HUDEP-2 (cell line): ENCODE measurements at regions not wholly inside any gene's neighbourhood (a gene's known extent, or its start where the extent isn't known, plus 50 kb on each side); places are given as distances from the start of the nearest gene placed in this dataset.

Experiments
- DNase-seq, 76 experiments: peaks; one replicate each; lab custom pipeline; 2025; ENCODE audit not compliant: unreplicated experiment in 76 of 76; lab: John Stamatoyannopoulos, UW

DNA sequence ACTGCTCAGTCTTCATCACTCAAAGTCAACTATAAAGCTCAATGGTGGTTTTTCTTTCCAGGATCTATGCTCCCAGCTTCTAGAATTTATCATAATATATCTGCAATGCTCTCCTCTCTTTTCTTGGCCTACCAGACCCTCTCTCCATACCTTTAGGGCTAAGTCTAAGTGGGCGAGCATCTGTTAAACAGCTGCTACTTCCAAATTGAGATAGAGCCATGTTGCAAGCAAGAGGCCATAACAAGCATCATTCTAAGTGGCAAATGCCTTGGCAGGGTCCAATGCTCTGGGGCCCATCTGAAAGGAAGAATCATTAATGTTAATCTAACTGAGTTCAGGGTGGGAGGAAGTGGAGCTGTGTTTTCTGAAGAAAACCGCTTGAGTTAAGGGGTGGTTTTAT lies 324.0 kb downstream of the TLR4 start:
- DNase-seq, result no peak

DNA sequence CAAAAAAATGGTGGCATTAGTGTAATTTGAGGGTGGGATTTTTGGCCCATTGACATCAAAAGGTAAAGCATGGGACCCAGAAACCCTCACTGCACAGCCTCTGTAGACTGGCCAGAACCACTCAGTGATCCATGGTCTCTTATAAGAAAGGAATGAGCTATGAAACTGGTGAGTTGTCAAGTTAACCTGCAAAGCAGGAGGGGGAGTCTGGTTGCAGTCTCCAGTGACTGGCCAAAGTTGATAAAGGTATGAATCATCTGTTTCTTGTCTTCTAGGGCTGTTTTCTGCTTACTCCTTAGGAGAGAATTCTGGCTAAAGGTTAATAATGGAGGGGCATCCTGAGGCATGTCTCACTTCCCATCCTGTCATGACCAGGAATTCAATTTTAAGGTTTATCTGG lies 325.2 kb downstream of the TLR4 start:
- DNase-seq, result no peak

DNA sequence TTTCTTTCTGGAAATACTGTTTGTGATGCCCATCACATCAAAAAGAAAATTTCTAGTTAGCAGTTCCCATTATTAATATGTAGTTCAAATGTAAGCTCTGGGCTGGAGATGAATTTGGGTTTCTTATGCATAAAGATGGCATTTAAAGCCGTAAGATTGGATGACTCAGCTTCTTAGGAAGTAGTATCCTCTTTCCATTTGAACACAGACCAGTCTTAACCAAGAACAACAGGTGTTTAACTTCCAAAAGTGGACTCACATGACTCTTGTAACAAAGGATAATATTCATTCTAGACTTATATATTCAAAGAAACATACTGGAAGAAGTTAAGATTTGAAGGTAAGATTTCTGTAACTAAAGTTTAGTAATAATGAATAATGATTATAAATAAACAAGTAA lies 330.5 kb downstream of the TLR4 start:
- DNase-seq, result no peak

DNA sequence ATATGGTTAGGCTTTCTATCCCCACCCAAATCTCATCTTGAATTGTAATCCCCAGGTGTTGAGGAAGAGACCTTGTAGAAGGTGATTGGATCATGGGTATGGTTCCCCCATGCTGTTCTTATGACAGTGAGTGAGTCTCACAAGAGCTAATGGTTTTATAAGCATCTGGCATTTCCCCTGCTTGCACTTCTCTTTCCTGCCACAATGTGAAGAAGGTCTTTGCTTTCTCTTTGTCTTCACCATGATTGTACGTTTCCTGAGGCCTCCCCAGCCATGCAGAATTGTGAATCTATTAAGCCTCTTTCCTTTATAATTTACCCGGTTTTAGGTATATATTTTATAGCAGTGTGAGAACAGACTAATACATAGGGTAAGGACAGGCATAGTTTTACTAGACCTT lies 334.5 kb downstream of the TLR4 start:
- DNase-seq, result no peak

DNA sequence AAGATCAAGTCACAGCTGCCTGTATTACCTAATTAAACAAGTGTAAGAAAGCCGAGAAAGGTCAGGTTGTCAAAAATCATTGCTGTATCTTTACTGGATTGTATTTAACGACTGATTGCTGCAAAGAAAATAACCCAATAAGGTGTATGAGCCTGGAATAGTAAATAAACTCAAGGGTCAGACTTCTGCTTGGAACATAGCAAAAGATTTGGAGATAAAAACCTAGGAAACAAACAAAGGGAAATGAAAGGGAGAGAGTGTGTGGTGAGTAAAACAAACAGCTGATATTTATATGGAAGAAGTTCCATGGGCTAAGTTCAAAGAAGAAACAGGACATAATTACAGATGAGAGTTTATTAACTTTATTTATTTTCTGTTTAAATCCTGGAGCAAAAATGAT lies 354.0 kb downstream of the TLR4 start:
- no peak for DNase-seq

DNA sequence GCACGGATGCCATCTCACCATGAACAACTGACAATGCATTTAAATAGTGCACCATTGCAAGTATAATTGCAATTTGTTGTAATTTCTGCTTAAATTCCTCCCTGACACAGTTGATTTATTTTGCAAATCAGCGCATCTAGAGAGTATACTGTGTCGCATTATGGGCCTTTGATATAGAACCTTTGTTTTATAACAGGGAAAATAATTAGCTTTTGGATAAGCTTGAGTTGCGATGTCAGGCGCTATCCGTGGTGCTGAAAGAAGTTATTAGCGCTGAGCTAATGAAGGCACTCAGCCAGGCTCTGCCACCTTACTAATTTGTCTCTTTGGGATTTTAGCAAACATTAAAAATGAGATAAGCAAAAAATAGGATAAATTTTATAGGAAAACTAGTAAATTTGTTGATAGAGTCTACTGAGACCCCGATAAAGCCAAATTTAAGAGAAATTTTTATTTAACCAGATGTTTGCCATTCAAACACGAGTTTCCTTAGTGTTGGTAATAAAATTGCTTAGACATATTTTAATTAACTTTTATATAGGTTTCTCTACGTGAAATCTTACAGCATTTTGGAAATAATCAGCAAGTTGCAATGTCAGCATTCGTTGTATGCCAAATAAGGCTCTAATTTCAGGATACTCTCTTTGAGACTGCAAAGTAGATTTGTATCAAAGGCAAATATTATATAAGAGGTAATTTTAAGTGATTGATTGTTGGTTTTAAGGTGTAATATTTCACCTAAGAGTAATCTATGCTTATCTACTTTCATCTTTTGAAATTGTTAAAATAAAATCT lies 355.5 kb downstream of the TLR4 start:
- peak in 10 of 76 experiments; percentile 0 to 15 (median 1) for DNase-seq

DNA sequence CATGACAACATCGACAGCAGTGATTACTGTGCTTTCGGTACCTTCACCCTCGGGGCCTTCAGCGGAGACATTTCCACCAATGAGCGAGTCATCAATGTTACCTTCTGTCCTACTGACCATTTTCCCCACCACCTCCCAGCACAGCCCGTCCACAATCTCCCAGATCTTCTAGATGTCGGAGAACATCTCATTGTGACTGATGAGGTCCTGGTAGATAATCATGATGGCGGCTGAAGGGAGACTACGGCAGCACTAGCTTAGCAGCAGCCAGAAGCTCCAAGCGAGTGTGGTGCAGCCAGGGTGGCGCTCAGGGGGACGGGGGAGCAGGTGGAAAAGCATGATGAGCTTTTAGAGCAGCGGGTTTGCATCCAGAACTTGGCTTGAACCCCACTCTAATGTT lies 379.0 kb downstream of the TLR4 start:
- no peak for DNase-seq

DNA sequence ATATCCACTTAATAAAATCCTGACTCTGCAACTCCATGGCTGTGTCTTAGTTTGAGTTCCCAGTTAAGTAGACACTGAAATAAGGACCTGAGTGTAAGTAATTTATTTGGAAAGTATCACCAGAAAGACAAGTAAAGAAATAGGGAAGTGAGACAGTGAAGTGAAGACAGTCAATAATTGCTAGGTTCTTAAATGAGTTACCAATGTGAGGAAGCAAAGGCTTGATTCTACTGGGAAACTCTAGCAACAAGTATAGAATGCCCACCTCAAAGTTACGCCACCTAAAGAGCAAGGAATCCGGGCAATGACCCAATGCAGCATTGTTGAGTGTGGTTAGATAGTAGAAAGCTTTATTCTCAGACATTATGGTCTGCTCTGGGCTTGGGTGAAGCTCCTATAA lies 383.9 kb downstream of the TLR4 start:
- DNase-seq, result no peak

DNA sequence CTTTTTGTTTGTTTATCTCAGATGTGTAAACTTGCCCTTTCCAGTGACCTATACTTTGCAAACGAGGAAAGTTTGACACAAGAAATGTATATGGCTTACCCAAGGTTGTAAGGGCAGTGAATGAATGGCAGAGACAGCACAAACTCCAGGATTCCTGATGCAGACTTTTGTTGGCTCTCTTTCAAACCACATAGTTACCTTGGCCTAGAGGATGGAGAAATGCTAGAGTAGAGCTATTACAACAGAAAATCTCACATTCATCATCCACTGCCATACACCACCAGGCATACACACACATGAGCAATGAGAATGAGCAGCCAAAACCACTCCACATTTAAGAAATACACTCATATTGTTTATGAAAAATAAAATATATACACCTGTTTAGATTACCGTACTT lies 387.0 kb downstream of the TLR4 start:
- DNase-seq, result no peak

DNA sequence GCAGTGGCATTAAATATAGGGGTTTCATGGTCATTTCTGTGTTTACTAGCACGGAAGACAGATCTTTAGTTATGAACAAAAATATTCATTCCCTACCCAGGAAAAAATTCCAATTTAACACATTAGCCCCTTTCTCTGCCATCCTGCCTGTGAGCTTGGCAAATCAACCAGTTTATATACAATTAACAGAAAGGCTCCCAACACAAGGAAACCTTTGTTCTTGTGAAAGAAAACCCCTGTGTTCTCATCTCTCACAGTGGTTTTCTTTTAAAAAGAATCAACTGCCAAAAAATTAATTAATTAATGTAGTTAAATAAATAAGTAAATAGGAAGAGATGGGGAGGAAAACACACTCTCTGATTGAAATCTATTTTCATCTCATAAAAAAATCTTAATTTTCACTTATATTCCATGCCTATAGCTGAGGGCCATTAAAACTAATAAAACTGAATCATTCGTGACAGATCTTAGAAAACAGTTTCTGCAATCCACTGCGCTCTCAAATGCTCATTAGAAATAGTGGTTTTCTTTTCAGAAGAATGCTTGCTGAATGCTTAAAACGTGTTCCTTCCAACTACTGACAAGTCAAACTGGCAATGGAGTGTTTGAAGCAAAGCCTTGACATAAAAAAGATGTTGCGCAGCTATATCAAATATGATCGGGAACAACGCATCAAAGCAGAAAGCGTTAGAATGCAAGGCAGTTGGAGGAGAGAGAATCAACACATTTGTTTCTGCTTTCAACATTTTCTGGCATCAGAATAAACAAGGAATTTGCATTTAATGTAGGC lies 387.7 kb downstream of the TLR4 start:
- DNase-seq, result no peak

DNA sequence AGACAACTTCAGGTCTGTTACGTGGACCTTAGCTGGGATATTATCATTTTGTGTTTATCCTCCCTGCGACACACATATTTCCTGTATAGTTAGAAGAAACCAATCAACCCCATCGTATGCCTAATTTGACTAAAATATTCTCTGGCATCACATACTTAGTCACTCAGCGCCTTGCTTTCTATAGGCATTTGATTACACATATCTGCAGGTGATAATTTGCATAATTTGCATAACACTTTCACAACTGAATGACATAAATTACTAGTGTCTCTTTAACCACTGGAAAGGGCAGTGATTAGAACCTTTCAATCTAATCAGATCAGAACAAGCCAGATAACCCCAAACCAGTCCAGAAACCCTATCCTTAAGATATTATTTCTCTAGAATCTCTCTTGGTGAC lies 390.2 kb downstream of the TLR4 start:
- DNase-seq, result no peak

DNA sequence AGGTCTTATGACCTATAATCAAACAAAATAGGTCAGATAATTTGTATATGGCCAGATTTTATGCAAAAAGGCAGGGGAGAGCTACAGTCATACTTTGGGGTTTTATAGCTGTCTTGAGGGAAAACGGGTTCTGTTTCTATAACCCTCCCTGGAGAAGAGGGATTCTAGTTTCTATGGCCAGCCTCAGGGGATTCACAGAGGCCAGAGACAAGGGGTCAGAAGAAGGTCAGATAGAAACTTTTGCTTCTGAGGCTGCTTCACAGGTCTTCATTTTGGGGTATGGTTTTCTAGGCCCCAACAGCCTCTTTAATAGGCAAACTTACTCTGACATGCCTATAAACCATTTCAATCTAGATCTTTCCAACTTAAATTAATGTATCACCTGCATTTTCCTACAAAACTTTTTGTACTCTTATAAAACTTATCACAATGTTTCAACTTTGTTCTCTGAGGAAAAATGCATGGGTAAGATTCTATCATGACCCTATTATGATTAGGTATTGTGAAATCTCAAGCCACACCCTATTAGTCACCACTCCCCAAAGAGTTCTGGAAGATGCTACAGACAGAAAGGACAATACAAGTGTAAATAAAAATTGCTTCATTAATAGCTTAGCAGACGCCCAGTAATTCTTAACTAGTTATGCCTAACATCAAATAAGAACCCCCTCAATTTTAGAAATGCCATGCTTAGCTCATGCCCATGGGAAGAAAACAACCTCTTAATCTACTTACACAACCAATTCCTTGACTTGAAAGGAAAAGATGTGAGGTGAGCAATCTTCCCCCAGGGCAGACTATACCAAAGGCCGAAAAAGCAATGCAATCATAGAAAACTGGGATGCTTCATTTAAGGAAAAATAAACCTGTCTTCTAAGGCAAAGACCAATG lies 396.6 kb downstream of the TLR4 start:
- no peak for DNase-seq

DNA sequence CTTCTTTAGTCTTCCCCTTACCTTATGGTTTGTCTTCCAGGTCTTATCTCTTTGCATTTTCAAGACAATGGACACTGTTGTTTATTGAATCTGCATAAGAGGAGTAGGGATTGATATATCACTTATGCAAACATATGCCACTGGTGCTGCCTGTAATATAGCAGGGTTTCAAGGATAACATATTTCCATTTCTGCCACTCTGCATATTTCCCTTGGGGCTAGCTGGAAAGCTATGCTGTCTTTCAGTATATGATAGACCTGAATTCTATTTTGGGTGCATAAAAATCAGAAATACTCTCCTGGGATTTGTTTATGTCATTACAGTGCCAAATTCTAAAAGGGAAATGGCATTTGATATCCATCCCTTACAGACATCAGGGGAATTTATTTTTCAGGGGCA lies 400.2 kb downstream of the TLR4 start:
- no peak for DNase-seq

DNA sequence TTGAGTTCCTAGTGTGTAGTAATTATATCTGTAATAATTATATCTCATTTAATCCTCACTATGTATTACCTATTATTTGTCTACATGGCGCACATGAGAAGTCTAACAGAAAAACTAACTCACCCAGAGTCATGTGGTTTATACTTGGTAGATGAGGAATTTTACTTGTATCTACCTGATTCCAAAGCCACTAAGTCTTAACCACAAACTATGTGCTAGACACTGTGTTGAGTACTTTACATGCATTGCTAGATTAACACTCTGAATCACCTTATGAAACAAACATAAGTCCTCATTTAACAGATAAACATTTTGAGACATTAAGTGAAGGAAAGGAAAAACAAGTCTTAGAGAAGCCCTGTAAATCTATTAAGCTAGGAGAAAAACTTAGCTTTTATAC lies 404.8 kb downstream of the TLR4 start:
- DNase-seq, result no peak

DNA sequence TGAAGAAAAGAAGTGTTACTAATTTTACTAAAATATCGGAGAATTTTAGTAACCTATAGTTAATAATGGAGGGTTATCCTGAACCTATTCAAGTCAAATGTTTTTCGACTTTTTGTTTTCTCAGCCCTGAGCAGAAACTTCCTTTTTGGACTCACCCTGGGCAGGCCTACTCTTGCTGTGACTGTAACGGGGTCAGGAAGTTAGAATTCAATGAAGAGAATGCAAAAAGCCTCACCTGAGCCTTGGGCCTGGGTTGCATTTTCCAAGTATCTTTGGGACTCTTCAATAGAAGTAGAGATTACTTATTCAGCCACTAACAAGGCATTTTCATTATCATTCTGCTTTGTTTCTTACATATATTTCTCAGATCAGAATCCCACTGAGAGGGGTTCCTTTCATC lies 405.3 kb downstream of the TLR4 start:
- DNase-seq, result no peak

DNA sequence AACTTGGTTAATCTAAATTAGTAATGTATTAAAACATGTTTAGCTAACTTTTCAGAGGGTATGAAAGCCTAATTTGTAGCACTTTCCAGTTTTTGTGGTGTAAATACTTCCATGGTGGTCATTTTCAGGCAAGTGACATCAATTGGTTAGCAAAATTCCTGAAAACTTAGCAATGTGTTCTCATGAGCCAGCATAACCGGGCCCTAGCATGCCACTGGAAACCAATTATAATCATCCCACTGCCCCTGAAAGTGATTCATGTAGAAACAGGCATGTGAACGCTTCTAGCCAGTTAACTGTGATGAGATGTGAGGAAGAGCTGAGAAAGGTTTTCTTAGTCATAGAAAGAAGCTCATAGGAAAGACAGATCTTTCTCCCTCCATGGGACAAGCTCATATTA lies 417.2 kb downstream of the TLR4 start:
- no peak for DNase-seq

DNA sequence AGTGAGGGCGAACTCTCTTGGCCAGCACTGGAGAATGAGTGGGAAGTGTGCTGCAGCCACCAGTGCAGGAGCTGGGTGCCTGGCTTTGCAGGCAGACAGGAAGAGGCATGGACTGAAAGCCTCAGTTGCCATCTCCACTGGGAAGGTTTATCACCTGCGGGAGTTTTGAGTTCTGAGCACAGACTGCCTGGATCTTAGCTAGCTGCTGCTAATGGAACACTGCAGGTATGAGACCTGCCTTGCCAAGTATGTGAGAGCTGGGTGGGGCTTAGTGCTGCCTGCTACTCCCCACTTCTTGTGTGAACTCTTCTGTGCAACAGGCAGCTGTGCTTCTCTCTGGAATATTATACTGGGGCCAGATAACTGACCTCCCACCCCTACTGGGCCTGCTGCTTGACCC lies 424.1 kb downstream of the TLR4 start:
- DNase-seq, result no peak

DNA sequence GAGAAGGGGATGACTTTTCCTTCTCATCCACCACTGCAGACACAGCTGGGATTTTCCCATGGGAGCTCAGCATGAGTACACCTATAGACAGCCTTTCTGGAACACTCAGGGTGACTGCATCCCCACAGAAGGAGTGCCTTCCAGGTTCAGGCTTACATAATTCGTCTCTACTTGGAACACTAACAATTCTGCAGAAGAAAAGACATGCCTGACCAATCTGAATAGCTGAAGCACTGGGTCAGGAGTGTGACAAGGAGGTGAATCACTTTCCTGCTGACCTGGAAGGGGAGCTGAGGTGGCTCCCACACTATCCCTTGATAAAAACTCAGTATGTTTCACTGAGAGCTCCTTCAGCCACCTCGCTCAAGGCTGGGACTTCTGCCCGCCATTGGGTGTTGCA lies 425.3 kb downstream of the TLR4 start:
- no peak for DNase-seq

DNA sequence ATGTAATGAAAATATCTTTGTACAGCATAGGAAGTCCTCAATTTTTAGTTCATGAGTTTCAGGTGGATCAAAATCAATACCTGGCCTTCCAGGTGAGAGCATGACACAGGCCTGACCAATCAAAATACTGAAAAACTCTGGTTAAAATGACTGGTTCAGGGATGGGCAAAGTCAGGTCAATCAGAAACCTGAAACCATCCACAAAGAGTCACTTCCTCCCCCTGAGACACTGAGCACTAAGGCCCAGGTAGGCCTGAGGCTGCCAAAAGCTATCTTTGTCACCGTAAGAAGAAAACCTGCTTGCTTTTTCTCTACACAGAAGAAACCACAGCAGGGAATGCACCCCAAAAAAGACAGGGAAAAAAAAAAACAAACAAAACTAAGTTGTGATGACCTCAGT lies 444.8 kb downstream of the TLR4 start:
- no peak for DNase-seq

DNA sequence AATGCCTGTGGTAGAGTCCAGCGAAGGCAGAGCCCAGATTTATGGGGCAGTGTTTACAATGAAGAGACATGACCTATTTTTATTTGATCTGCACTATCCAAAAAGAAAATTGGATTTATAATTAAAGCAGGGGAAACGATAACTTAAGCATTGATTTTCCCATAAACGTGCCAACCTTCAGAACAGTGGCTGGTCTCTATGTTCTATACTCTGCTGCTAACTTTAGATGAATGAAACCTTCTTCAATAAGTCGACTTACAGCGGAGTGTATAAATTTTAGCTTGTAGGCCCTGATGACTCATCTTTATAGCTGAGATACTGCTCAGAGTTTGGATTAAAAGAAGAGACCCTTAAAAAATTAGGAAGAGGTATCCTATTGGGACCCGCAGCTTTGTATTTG lies 452.6 kb downstream of the TLR4 start:
- no peak for DNase-seq

DNA sequence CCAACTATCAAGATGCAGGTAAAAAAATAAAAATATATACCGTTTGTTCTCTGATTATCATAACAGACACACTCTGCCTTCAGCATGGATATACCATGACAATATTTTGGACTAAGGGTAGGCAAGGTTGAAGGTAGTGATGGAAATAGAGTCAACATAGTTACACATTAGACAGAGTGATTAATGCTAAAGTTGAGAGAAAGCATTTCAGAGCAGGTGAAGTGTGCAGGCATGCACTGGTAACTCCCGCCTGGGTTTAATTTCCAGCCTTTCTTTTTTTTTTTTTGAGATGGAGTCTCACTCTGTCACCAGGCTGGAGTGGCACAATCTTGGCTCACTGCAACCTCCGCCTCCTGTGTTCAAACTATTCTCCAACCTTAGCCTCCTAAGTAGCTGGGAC lies 458.5 kb downstream of the TLR4 start:
- DNase-seq, result no peak
